ENCODE measurements at regions not wholly inside any gene's neighbourhood (a gene's known extent, or its start where the extent isn't known, plus 50 kb on each side); places are given as distances from the start of the nearest gene placed in this dataset.

DNA sequence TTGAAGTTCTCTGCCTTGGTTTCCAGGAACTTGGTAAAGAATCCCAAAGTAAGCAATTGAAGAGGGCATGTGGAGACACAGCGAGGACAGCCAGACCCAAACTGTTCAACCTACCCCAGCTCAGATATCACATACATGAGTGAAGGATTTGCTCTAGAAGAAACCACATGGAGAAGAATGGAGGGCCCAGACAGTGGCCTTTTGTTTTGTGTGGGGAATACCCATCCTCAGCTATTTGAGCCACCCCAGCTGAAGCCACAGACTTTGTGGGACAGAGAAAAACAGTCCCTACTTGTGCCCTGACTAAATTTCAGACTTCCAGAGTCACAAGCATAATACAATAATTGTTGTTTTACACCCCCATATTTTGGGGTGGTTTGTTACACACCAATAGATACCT is 387.1 kb downstream of the ZSWIM6 start:
- no peak for DNase-seq (ENCODE audit: low read depth)
- TF ChIP-seq MYC (IDR thresholded peaks at IDR 0.05; ENCODE audit: low read depth, low read length) (no peak), POLR2A (IDR thresholded peaks at IDR 0.05; ENCODE audit: extremely low read depth, insufficient read length) (no peak)
- TF ChIP-seq, protein P1, sequence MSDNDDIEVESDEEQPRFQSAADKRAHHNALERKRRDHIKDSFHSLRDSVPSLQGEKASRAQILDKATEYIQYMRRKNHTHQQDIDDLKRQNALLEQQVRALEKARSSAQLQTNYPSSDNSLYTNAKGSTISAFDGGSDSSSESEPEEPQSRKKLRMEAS (IDR thresholded peaks at IDR 0.05; ENCODE audit: low read depth, low read length): no peak
- TF ChIP-seq, protein P2, sequence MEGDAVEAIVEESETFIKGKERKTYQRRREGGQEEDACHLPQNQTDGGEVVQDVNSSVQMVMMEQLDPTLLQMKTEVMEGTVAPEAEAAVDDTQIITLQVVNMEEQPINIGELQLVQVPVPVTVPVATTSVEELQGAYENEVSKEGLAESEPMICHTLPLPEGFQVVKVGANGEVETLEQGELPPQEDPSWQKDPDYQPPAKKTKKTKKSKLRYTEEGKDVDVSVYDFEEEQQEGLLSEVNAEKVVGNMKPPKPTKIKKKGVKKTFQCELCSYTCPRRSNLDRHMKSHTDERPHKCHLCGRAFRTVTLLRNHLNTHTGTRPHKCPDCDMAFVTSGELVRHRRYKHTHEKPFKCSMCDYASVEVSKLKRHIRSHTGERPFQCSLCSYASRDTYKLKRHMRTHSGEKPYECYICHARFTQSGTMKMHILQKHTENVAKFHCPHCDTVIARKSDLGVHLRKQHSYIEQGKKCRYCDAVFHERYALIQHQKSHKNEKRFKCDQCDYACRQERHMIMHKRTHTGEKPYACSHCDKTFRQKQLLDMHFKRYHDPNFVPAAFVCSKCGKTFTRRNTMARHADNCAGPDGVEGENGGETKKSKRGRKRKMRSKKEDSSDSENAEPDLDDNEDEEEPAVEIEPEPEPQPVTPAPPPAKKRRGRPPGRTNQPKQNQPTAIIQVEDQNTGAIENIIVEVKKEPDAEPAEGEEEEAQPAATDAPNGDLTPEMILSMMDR (IDR thresholded peaks at IDR 0.05; ENCODE audit: low read depth, low read length): no peak
- no peak overlapping the region for H3K4me3 ChIP-seq (ENCODE audit: low read depth, low read length)

DNA sequence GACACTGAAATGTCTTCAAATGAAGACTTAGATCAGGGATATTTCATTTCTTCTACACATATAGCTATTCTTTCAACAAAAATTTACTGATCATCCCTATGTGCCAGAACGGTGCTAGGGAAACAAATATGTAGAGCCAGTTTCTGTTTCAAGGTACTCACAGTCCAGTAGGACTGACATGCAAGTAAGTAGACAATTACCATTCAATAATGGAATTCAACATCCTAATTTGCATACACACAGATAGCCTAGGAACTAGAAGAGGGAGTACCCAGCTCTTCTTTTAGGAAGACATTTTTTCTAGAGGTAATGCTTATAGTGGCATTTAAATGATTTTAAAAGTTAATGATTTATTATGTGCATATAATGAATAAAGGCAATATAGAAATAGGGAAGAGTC is 388.8 kb downstream of the ZSWIM6 start:
- TF ChIP-seq POLR2A (IDR thresholded peaks at IDR 0.05; ENCODE audit: extremely low read depth, insufficient read length) (no peak), MYC (IDR thresholded peaks at IDR 0.05; ENCODE audit: low read depth, low read length) (no peak)
- TF ChIP-seq, protein P2 (IDR thresholded peaks at IDR 0.05; ENCODE audit: low read depth, low read length): no peak
- TF ChIP-seq, protein P1 (IDR thresholded peaks at IDR 0.05; ENCODE audit: low read depth, low read length): no peak
- no peak for DNase-seq (ENCODE audit: low read depth)
- no peak overlapping the region for H3K4me3 ChIP-seq (ENCODE audit: low read depth, low read length)

DNA sequence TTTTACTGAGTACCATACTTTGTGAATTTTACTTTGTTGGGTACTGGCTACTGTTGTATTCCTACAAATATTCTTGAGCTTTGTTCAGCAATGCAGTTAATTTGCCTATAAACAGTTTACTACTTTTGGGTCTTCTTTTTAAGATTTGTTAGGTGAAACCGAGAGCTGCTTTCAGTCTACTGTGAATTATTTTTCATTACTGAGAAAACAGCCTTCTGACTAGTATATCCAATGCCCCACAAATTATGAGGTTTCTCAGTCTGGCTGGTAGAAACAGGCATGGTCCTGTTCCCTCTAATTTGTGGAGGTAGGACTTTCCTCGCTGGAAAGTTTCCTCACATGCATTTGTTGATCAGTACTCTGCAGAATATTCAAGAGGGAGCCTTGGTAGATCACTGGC is 392.0 kb downstream of the ZSWIM6 start:
- TF ChIP-seq, protein P1 (IDR thresholded peaks at IDR 0.05; ENCODE audit: low read depth, low read length): no peak
- TF ChIP-seq, protein P2 (IDR thresholded peaks at IDR 0.05; ENCODE audit: low read depth, low read length): no peak
- DNase-seq (ENCODE audit: low read depth): no peak

DNA sequence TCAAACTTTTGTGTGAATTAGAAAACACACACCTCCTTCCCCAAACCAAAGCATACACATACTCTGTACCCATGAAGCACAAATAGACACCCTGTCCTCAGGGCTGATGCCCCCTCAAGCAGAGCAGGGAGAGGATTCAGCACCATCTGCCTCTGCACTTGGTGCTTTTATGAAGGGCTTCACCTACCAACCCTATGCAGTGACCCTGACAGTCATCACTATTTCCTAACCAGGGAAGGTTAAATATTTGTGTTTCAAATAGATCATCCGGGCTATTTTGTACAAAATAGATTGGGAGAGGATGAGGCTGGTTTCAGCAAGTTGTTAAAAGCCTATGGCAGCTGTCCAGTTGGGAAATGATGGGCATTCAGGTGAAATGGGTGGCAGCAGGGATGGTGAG is 396.2 kb downstream of the ZSWIM6 start:
- no peak for TF ChIP-seq POLR2A (IDR thresholded peaks at IDR 0.05; ENCODE audit: extremely low read depth, insufficient read length)
- TF ChIP-seq, protein P1 (IDR thresholded peaks at IDR 0.05; ENCODE audit: low read depth, low read length): no peak
- TF ChIP-seq, protein P2 (IDR thresholded peaks at IDR 0.05; ENCODE audit: low read depth, low read length): no peak
- no peak for TF ChIP-seq MYC (IDR thresholded peaks at IDR 0.05; ENCODE audit: low read depth, low read length)
- H3K4me3 ChIP-seq (ENCODE audit: low read depth, low read length): no peak overlapping the region
- DNase-seq (ENCODE audit: low read depth): no peak

More for the DNA sequence above, 392.0 kb downstream of the ZSWIM6 start:
- no peak overlapping the region for H3K4me3 ChIP-seq (ENCODE audit: low read depth, low read length)

DNA sequence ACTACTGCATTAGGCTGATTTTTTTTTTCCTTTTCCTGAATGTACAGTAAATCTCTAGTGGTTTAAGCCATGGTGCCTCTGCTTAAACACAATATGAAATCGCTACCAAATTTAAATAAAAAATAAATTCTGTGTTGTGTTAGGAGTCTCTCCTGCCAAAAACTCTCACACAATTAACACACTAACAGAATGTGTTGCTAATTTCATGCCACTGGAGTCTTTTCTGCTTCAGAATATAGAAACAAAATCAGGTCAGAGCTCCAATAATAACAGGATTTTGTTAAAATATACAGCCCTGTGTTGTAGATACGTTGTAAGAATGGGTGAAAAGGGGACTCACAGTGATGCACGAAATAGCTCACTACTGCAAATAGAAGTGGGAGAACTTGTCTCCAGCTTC is 398.8 kb downstream of the ZSWIM6 start:
- TF ChIP-seq, protein P1 (IDR thresholded peaks at IDR 0.05; ENCODE audit: low read depth, low read length): no peak
- TF ChIP-seq MYC (IDR thresholded peaks at IDR 0.05; ENCODE audit: low read depth, low read length) (no peak), POLR2A (IDR thresholded peaks at IDR 0.05; ENCODE audit: extremely low read depth, insufficient read length) (no peak)
- TF ChIP-seq, protein P2 (IDR thresholded peaks at IDR 0.05; ENCODE audit: low read depth, low read length): no peak
- H3K4me3 ChIP-seq (ENCODE audit: low read depth, low read length): no peak overlapping the region
- DNase-seq (ENCODE audit: low read depth): no peak

Data from NB4 (cell line).